ENCODE measurements at regions not wholly inside any gene's neighbourhood (a gene's known extent, or its start where the extent isn't known, plus 50 kb on each side); places are given as distances from the start of the nearest gene placed in this dataset.

DNA sequence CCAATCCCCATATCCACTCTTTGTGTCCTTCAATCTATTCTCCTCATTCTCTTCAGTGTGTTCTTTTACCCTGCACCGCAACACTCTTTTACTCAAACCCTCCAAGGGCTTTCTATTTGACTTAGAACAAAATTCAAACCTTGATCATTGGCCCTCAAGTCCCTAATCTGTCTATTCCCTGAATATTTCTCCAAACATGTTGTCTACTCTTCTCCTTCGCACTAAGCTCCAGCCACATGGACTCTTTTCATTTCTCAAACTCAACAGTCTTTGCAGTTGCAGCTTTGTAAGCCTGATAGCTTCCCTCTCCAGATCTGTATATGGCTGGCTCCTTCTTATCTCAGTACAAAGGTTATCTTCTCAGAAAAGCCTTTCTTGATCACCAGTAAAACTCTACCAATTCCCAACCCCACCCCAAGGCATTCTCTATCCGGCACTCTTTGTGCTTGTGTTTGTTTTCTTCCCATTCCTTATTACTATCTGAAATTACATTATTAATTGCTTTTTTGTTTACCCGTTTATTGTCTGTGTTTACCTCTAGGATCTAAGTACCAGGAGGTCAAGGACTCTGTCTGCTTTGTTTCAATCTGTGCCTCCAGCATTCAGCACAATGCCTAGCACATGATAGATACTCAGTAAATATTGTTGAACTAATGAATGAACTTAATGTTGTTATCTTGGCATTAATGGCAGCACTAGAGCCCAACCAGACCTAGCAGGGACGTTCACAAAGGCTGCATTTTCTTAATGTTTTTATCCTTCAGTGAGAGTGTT lies 147.4 kb downstream of the BBOX1 start:
- no peak for DNase-seq

DNA sequence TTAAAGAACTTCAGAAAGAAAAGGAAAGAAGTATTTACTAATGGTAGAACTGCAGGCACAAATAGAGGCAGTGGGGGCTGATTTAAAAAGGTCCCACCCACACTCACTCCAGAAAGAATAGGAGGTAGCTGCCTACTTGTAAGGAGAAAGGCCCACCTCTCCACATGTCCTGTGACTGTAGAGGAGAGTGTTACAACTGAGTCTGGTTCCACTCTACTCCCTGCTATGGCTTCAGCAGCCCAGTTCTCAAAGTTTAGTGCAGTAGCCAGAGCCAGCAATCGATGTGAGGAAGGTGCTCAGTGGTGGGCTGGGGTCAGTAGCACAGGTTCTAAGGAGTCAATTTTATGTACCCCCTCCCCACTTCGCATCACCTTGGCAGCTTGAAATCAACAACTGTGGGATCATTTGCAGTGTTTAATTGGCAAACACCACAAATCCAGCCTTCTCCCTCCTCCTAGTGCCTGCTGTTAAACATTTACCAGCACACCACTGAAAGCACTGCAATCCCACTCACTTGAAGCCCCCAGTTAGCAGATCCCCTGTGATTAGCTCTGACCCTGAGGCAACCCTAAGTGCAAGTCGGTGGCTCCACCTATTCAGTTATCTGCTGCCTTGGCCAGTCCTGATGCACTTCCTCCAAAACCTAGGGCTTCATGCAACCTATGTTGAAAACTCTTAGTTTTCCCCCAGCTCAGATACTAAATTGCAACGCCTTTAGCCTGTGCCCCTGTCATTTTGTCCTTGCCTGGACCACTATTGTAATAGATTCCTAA lies 146.6 kb downstream of the BBOX1 start:
- DNase-seq = no peak

DNA sequence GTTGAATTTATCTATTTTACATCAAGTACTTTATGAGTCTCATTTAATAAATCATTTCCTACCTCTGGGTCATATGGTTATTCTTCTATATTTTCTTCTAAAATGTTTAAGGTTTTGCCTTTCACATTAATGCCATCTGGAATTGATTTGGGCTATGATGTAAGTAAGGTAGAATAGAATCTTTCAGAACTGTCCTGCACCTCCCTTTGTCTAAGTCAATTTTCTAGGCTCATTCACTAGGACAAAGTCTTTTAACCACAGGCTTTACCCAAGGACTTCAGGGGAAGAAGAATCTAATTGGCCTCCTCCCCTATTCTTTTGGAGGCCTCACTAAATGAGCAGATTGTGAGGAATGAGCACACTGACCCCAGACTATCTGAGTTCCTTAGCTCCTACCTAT lies 146.0 kb downstream of the BBOX1 start:
- no peak for DNase-seq

DNA sequence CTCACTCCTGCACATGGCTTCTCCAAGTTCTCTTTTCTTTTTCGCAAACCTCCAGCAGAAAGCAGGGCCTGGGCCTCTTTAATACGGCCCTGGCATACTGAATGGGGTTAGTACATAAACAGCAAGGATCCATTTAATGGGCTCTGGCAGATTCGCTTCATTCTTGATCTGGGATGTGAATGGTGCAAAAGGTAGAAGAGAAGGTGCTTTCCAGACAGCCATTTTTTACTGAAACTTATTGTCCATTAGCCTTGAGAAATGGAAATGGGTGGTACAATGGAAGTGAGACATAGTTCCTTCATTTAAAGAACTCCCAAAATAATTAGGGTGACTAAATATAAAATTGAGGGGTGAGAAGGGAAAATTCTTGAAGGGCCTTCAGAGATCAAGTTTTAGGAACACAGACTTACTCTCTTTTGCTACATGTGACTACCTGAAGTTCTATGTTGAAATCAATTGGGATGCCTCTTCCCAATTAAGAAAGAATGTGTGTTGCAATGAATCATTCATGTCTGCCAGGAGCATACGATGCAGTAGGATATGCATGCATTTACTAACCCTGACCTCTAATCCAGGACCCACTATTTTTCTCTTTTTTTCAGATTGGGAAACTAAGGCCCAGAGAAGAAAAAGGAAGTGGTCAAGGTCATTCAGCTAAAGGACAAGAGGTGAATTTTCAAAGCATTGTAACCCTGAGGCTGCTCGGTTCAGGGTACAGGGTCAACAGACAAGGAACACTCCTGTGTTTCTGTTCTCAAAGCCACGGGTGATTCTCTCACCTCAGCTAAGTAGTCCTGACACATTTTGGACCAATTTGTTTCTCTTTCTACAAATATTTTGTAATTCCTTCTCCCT lies 144.1 kb downstream of the BBOX1 start:
- DNase-seq = no peak

DNA sequence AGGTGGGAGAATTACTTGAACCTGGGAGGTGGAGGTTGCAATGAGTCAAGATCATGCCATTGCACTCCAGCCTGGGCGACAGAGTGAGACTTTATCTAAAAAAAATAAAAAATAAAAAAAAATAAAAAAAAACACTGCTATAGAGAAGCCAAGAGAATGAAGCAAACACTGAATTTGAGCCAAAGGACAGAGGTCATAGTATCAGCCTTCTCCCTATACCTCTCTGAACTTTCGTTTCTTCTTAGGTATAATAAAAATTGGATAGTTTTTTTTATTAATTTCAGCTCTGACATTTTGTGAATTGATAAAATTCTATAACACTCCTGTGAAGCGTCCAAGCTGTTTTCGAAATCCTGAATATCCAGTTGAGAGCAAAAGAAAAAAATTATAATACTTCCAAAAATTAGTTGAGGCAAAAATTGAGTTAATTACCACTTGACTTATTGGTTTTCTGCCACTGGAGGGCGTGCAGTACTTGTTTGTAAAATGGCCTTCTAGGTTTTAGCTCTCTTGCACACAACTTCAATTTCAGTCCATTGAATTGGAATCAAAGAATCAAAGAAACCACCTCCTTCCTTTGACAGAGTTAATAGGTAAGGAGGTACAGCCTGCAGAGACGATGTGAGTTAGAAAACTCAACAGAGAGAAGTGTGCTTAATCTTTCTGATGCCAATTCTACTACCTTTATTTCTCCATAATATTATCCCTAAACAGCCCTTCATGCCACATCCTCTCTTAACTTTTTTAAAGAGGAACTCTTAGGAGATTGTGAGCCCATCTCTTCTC lies 143.2 kb downstream of the BBOX1 start:
- peak; percentile 40 to 68 for DNase-seq

DNA sequence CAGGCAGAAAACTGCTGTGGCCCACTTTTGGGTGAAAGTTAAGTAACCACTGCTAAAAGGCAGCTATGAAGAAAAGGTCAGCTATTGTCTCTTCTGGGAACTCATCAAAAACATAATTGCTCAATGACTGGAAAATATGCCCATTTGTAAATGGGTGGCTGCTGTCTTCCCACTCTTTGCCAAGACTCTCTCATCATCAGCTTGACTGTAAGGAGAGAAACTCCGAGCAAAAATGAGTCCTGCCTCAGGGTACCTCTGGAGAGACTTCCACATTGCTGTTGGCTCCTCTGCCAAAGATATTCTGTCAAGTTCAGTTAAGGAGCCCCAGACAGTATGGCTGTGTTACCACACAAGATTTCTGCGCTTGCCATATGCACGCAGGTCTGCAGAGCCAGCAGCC lies 138.7 kb downstream of the BBOX1 start:
- DNase-seq = no peak

DNA sequence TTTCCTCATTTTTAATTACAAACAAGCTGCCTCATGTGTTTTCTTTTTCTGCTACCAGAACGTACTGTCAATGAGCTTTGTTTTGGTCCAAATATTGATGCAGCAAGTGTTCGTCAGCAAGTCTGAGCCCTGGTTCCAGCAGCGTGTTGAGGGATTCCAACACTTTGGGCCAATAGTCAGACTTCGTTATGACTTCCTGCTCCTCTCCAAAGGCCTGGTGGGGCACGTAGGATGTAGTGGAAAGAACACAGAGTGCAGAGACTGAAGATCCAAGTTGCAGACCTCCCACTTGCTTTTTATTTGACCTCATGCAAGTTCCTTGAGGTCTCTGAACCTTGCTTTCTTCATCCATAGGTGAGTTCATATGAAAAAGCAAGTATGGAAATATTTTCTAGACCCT lies 138.2 kb downstream of the BBOX1 start:
- DNase-seq = no peak

Data from NCI-H1930 (cell line).